ENCODE measurements at regions not wholly inside any gene's neighbourhood (a gene's known extent, or its start where the extent isn't known, plus 50 kb on each side); places are given as distances from the start of the nearest gene placed in this dataset.

GRCh38 chr10:129005080-129005479 is 462.0 kb upstream of the MGMT start:
- CTCF ChIA-PET: no interaction called here
- Mint-ChIP-seq H3K9me3 (peaks cover 0 to 14% (median 5%) of the 10 kb centered on the region in 11 donors), H3K27me3 (peaks cover 0 to 31% (median 4%) of the 10 kb centered on the region in 5 donors), H3K4me1 (no peaks in the 10 kb centered on the region), H3K36me3 (peaks cover 0 to 4% (median 0%) of the 10 kb centered on the region in 5 donors), H3K4me3 (no peak overlapping the region), H3K27ac (no peak overlapping the region)
- Histone ChIP-seq H3K9me3 (ENCODE audit: control insufficient read depth in 2 of 3, low read length in 3 of 3) (no peaks in the 10 kb centered on the region), H3K4me3 (ENCODE audit: low read length) (no peak overlapping the region), H3K27ac (ENCODE audit: low read depth, low read length) (no peak overlapping the region), H3K36me3 (ENCODE audit: control insufficient read depth in 2 of 3, insufficient read depth in 3 of 3, low read length in 3 of 3) (no peaks in the 10 kb centered on the region), H3K27me3 (ENCODE audit: control insufficient read depth in 2 of 2, insufficient read depth in 2 of 2, low read length in 2 of 2) (no peaks in the 10 kb centered on the region), H3K4me1 (ENCODE audit: control insufficient read depth in 2 of 2, insufficient read depth in 2 of 2, low read length in 2 of 2) (no peaks in the 10 kb centered on the region)
- intact Hi-C loops (cut with micrococcal nuclease): no loop called here
- POLR2A ChIA-PET: no interaction called here
- no peak for ATAC-seq
- no peak for DNase-seq

- H3K4me3 Mint-ChIP-seq: no peak overlapping the region
- no peaks in the 10 kb centered on the region for H3K36me3 ChIP-seq (ENCODE audit: control insufficient read depth in 2 of 3, insufficient read depth in 3 of 3, low read length in 3 of 3)
- no peak overlapping the region for H3K4me3 ChIP-seq (ENCODE audit: low read length)
Measured at GRCh38 chr10:129005804-129006203, 461.2 kb upstream of the MGMT start.

GRCh38 chr10:129018511-129018910 is 448.5 kb upstream of the MGMT start:
- Histone ChIP-seq H3K4me3 (ENCODE audit: low read length) (no peak overlapping the region), H3K27ac (ENCODE audit: low read depth, low read length) (no peak overlapping the region), H3K36me3 (ENCODE audit: control insufficient read depth in 2 of 3, insufficient read depth in 3 of 3, low read length in 3 of 3) (no peaks in the 10 kb centered on the region), H3K27me3 (ENCODE audit: control insufficient read depth in 2 of 2, insufficient read depth in 2 of 2, low read length in 2 of 2) (no peaks in the 10 kb centered on the region), H3K9me3 (ENCODE audit: control insufficient read depth in 2 of 3, low read length in 3 of 3) (no peaks in the 10 kb centered on the region), H3K4me1 (ENCODE audit: control insufficient read depth in 2 of 2, insufficient read depth in 2 of 2, low read length in 2 of 2) (no peaks in the 10 kb centered on the region)
- DNase-seq: no peak
- H3K9me3 Mint-ChIP-seq: peaks cover 0 to 9% (median 2%) of the 10 kb centered on the region in 11 donors
- intact Hi-C loops (cut with micrococcal nuclease): no loop called here
- no peak overlapping the region for H3K4me3 Mint-ChIP-seq
- no peaks in the 10 kb centered on the region for H3K4me1 Mint-ChIP-seq
- POLR2A ChIA-PET: no interaction called here
- no peak for ATAC-seq
- no peak overlapping the region for H3K27ac Mint-ChIP-seq
- CTCF ChIA-PET: interaction anchor here (1.0 kb wide), 1 partner anchor 314 kb away, joined by 3 read pairs; no protein-coding TSS in a partner anchor
- no peaks in the 10 kb centered on the region for H3K36me3 Mint-ChIP-seq
- peaks cover 0 to 12% (median 5%) of the 10 kb centered on the region in 5 donors for H3K27me3 Mint-ChIP-seq

More at GRCh38 chr10:129005804-129006203, 461.2 kb upstream of the MGMT start:
- peaks cover 0 to 4% (median 0%) of the 10 kb centered on the region in 5 donors for H3K36me3 Mint-ChIP-seq
- H3K27ac ChIP-seq (ENCODE audit: low read depth, low read length): no peak overlapping the region
- peaks cover 0 to 14% (median 5%) of the 10 kb centered on the region in 11 donors for H3K9me3 Mint-ChIP-seq
- H3K27ac Mint-ChIP-seq: no peak overlapping the region
- no peaks in the 10 kb centered on the region for H3K9me3 ChIP-seq (ENCODE audit: control insufficient read depth in 2 of 3, low read length in 3 of 3)
- ChIA-PET POLR2A (no interaction called here), CTCF (no interaction called here)
- DNase-seq: no peak
- no peaks in the 10 kb centered on the region for H3K4me1 Mint-ChIP-seq
- H3K27me3 Mint-ChIP-seq: peaks cover 0 to 31% (median 4%) of the 10 kb centered on the region in 5 donors
- intact Hi-C loops (cut with micrococcal nuclease): no loop called here
- ATAC-seq: no peak
- no peaks in the 10 kb centered on the region for H3K27me3 ChIP-seq (ENCODE audit: control insufficient read depth in 2 of 2, insufficient read depth in 2 of 2, low read length in 2 of 2)
- no peaks in the 10 kb centered on the region for H3K4me1 ChIP-seq (ENCODE audit: control insufficient read depth in 2 of 2, insufficient read depth in 2 of 2, low read length in 2 of 2)

GRCh38 chr10:129020651-129021330 is 446.2 kb upstream of the MGMT start:
- Mint-ChIP-seq H3K4me3 (no peak overlapping the region), H3K4me1 (no peaks in the 10 kb centered on the region), H3K27ac (no peak overlapping the region), H3K9me3 (no peaks in the 10 kb centered on the region), H3K27me3 (peaks cover 0 to 4% (median 0%) of the 10 kb centered on the region in 5 donors), H3K36me3 (no peaks in the 10 kb centered on the region)
- DNase-seq (no peak), ATAC-seq (no peak)
- Histone ChIP-seq H3K27me3 (ENCODE audit: control insufficient read depth in 2 of 2, insufficient read depth in 2 of 2, low read length in 2 of 2) (no peaks in the 10 kb centered on the region), H3K4me3 (ENCODE audit: low read length) (no peak overlapping the region), H3K4me1 (ENCODE audit: control insufficient read depth in 2 of 2, insufficient read depth in 2 of 2, low read length in 2 of 2) (no peaks in the 10 kb centered on the region), H3K27ac (ENCODE audit: low read depth, low read length) (no peak overlapping the region), H3K36me3 (ENCODE audit: control insufficient read depth in 2 of 3, insufficient read depth in 3 of 3, low read length in 3 of 3) (no peaks in the 10 kb centered on the region), H3K9me3 (ENCODE audit: control insufficient read depth in 2 of 3, low read length in 3 of 3) (no peaks in the 10 kb centered on the region)
- CTCF ChIA-PET: no interaction called here
- intact Hi-C loops (cut with micrococcal nuclease): no loop called here
- POLR2A ChIA-PET: no interaction called here

GRCh38 chr10:129021594-129022304 is 445.3 kb upstream of the MGMT start:
- no peak overlapping the region for H3K4me3 Mint-ChIP-seq
- ATAC-seq: no peak
- CTCF ChIA-PET: no interaction called here

GRCh38 chr10:129023082-129023481 is 444.0 kb upstream of the MGMT start:
- H3K36me3 ChIP-seq (ENCODE audit: control insufficient read depth in 2 of 3, insufficient read depth in 3 of 3, low read length in 3 of 3): no peaks in the 10 kb centered on the region
- Mint-ChIP-seq H3K27me3 (peaks cover 0 to 9% (median 0%) of the 10 kb centered on the region in 5 donors), H3K4me3 (no peak overlapping the region), H3K4me1 (no peaks in the 10 kb centered on the region), H3K9me3 (no peaks in the 10 kb centered on the region), H3K27ac (no peak overlapping the region), H3K36me3 (no peaks in the 10 kb centered on the region)
- ChIA-PET POLR2A (interaction anchor here (0.6 kb wide), 1 partner anchor 288 kb away, joined by 3 read pairs; no protein-coding TSS in a partner anchor), CTCF (no interaction called here)
- ATAC-seq: no peak
- no peak for DNase-seq
- intact Hi-C loops (cut with micrococcal nuclease): no loop called here
- no peaks in the 10 kb centered on the region for H3K9me3 ChIP-seq (ENCODE audit: control insufficient read depth in 2 of 3, low read length in 3 of 3)
- no peak overlapping the region for H3K27ac ChIP-seq (ENCODE audit: low read depth, low read length)
- no peaks in the 10 kb centered on the region for H3K4me1 ChIP-seq (ENCODE audit: control insufficient read depth in 2 of 2, insufficient read depth in 2 of 2, low read length in 2 of 2)
- H3K4me3 ChIP-seq (ENCODE audit: low read length): no peak overlapping the region
- H3K27me3 ChIP-seq (ENCODE audit: control insufficient read depth in 2 of 2, insufficient read depth in 2 of 2, low read length in 2 of 2): no peaks in the 10 kb centered on the region

More at GRCh38 chr10:129021594-129022304, 445.3 kb upstream of the MGMT start:
- Histone ChIP-seq H3K4me1 (ENCODE audit: control insufficient read depth in 2 of 2, insufficient read depth in 2 of 2, low read length in 2 of 2) (no peaks in the 10 kb centered on the region), H3K4me3 (ENCODE audit: low read length) (no peak overlapping the region), H3K27ac (ENCODE audit: low read depth, low read length) (no peak overlapping the region), H3K36me3 (ENCODE audit: control insufficient read depth in 2 of 3, insufficient read depth in 3 of 3, low read length in 3 of 3) (no peaks in the 10 kb centered on the region), H3K9me3 (ENCODE audit: control insufficient read depth in 2 of 3, low read length in 3 of 3) (no peaks in the 10 kb centered on the region), H3K27me3 (ENCODE audit: control insufficient read depth in 2 of 2, insufficient read depth in 2 of 2, low read length in 2 of 2) (no peaks in the 10 kb centered on the region)
- H3K9me3 Mint-ChIP-seq: no peaks in the 10 kb centered on the region
- H3K27me3 Mint-ChIP-seq: peaks cover 0 to 4% (median 0%) of the 10 kb centered on the region in 5 donors
- POLR2A ChIA-PET: no interaction called here
- no peaks in the 10 kb centered on the region for H3K36me3 Mint-ChIP-seq
- intact Hi-C loops (cut with micrococcal nuclease): no loop called here
- H3K27ac Mint-ChIP-seq: no peak overlapping the region
- DNase-seq: no peak
- H3K4me1 Mint-ChIP-seq: no peaks in the 10 kb centered on the region
